Amniotic epithelial cell (primary cell): ENCODE measurements at regions not wholly inside any gene's neighbourhood (a gene's known extent, or its start where the extent isn't known, plus 50 kb on each side); places are given as distances from the start of the nearest gene placed in this dataset.
A peak's percentile ranks its signal among the peaks of the same experiment; 100 is the strongest.
"Not testable (repeated sequence)": the region's sequence is repeated elsewhere in the genome, so short reads cannot be mapped to it uniquely, and the experiment has no call there.

Source experiments
- DNase-seq: peaks from one replicate; pipeline ENCODE4 v3.0.0-alpha.2; 2010; ENCODE audit warnings: low read depth

DNA sequence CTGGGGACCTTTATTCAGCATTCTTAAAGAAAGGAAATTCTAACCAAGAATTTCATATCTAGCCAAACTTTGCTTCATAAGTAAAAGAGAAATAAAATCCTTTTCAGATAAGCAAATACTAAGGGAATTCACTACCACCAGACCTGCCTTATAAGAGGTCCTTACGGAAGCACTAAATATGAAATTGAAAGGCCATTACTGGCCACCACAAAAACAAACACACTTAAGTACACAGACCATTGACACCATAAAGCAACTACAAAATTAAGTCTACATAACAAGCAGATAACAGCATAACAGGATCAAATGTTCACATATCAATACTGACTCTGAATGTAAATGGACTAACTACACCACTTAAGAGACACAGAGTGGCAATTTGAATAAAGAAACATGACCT lies 361.4 kb upstream of the POU5F2 start:
- no peak for DNase-seq

DNA sequence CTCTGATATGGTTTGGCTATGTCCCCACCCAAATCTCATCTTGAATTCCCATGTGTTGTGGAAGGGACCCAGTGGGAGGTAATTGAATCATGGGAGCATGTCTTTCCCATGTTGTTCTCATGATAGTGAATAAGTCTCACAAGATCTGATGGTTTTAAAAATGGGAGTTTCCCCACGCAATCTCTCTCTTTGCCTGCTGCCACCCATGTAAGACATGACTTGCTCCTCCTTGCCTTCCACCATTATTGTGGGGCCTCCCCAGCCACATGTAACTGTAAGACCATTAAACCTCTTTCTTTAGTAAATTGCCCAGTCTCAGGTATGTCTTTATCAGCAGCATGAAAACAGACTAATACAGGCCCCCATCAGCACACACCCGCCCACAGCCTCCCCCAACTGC lies 356.0 kb upstream of the POU5F2 start:
- not testable (repeated sequence) for DNase-seq

DNA sequence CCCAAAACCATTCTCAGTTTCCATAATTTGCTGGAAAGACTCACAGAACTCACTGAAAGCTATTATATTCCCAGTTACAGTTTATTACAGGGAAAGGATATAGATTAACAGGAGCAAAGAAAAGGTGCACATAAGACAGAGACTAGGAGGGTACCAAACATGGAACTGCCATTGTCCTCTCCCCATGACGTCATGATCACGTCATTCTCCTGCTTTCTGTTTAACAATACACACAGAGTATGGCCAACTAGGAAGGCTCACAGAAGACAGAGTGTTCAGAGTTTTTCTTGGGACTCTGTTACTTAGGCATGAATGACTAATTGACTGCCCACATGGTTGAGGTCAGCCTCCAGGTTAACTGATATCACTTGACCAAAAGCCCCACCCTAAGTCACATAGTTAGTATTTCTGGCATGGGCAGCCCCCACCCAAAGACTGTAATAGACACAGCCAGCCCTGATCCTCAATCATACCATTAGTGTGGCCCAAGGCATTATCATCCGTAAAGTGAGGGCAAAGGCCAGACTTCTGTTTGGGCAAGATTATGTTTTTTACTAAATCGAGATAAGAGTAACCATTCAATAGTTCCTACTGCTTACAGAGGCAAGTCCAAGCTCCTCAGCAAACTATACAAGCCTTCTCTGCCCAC lies 353.5 kb upstream of the POU5F2 start:
- no peak for DNase-seq

GRCh38 chr5:94093300-94093699 lies 351.9 kb upstream of the POU5F2 start:
- DNase-seq, result no peak

GRCh38 chr5:94086635-94087034 lies 345.2 kb upstream of the POU5F2 start:
- peak; percentile 32 for DNase-seq

- peak; percentile 14 for DNase-seq
These were observed 344.8 kb upstream of the POU5F2 start for GRCh38 chr5:94086194-94086593.

GRCh38 chr5:94082405-94082804 lies 341.0 kb upstream of the POU5F2 start:
- DNase-seq, result no peak

- DNase-seq, result no peak
These were observed 339.7 kb upstream of the POU5F2 start for GRCh38 chr5:94081088-94081487.

DNA sequence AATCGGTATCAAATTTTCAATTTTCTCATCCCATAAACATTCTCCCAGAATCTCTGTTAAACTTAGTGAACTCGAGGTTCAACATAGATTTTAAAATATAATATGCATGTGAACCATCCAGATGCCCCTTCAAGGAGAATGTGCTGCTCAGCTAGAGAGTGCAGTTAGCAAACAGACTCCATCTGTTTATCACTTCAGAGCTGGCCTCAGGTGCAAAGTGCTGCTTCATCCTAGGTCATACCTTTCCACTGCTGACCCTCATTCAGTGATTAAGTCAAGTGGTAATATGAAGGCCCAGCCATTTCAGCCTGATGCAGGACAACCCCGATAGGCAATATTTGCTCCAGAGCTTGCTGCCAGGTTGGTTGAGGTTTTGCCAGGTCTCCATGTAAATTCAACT lies 339.0 kb upstream of the POU5F2 start:
- DNase-seq, result no peak

DNA sequence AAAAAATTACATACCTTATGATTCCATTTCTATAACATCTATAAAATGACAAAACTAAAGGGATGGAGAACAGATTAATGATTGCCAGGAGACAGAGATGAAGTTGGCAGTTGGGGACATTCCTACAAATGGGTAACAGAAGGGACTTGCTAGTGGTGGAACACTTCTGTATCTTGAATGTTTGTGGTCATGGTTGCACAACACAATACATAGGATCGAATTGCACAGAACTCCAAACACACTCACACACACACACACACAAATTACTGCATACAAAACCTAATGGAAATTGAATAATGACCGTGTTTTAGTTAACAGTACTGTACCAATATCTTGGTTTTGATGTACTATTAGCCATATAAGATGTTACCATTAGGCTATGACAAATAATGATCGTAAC lies 330.7 kb upstream of the POU5F2 start:
- DNase-seq, result peak; percentile 34

DNA sequence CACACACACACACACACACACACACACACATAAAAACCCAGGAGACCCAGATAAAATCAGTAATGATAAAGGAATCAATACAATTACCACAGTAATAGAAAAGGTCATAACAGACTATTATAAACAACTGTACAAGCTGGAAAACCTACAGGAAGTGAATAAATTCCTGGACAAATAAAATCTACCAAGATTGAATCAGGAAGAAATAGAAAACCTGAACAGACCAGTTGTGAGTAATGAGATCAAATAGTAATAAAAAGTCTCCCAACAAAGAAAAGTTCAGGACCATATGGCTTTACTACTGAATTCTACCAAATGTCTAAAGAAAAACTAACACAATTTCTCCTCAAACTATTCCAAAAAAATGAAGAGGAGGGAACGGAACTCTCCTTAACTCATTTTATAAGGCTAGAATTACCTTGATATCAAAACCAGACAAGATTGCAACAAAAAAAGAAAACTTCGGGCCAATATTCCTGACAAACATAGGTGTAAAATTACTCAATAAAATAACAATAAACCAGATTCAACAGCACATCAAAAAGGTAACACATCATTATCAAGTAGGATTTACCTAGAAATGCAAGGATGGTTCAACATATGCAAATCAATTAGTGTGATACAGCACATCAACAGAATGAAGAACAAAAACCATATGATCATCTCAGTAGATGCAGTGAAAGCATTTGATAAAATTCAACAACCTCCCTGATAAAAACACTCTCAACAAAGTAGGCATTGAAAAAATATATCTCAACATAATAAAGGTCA lies 325.2 kb upstream of the POU5F2 start:
- DNase-seq, result no peak

- DNase-seq, result no peak
These were observed 322.6 kb upstream of the POU5F2 start for GRCh38 chr5:94064025-94064424.

- no peak for DNase-seq
These were observed 316.3 kb upstream of the POU5F2 start for GRCh38 chr5:94057655-94058054.

- no peak for DNase-seq
These were observed 315.8 kb upstream of the POU5F2 start for GRCh38 chr5:94057217-94057616.

DNA sequence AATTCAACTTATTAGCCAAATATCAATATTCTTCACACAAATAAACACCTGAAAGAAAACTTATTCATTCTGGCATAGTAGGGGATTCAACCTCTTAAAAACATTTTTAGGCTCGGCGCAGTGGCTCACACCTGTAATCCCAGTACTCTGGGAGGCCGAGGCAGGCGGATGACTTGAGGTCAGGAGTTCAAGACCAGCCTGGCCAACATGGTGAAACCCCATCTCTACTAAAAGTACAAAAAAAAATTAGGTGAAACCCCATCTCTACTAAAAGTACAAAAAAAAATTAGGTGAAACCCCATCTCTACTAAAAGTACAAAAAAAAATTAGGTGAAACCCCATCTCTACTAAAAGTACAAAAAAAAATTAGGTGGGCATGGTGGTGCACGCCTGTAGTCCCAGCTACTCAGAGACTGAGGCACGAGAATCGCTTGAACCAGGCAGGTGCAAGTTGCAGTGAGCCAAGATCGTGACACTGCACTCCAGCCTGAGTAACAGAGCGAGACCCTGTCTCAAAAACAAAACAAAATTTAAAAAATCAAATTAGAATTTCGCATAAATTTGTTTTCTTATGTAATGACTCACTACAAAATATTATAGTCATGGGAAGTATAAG lies 308.0 kb upstream of the POU5F2 start:
- not testable (repeated sequence) for DNase-seq

DNA sequence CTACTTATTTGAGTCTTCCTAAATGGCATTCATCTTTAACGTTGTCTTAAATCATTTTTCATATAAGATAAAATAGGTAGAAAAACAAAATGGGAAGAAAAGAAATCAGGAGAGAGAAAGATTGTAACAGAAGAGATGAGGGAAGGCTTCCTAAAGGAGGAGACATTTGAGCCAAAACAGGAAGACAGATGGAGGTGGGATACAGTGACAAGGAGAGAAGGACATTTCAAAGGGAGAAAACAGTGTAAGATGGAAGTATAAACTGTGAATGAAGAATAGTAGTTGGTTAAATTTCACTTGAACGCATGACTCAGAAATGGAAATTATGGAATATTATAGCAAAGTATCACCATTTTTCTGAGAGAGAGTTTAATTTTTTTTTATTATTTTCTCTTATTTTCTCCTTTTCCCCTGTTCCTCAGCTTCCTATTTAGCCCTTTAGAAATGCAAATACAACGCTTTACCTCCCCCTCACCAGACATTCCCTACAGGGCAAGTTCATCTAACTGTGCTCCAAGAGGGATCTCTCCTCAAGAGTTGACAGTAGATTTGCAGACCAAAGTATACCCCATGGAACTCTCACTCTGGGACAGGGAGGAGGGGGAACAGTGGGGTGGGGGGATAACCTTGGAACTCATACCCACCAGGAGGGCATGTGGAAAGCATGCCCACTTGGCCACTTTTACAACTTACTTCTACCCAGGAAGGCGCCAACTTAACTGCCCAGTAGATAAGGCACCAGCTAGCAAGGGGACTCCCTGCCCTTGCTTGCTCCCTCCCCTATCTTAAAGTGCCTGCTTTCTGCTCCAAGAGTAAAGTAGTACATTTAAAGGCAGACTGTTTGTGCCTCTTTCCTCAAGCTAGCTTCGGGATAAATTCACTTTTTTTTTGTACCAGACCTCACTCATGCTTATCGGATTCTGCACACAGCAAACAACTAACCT lies 304.7 kb upstream of the POU5F2 start:
- DNase-seq, result no peak

DNA sequence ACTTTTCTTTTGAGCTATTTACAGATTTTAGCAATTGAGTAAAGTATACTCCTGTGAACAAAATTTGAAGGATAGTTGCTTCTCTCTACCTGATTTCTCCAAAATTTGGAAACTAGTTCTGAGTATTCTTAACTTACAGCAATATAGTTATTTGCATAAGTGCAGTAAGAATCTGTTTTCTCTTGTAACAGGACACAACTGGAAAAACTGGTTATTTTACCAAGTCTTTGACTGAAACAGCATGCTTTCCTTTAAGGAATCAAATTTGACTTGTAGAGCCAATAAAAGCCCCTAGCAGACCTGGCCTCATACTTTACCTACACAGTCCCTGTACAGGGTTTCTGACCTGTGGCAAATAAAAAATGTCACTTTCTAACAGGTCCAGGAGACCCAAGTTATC lies 301.9 kb upstream of the POU5F2 start:
- DNase-seq, result no peak

DNA sequence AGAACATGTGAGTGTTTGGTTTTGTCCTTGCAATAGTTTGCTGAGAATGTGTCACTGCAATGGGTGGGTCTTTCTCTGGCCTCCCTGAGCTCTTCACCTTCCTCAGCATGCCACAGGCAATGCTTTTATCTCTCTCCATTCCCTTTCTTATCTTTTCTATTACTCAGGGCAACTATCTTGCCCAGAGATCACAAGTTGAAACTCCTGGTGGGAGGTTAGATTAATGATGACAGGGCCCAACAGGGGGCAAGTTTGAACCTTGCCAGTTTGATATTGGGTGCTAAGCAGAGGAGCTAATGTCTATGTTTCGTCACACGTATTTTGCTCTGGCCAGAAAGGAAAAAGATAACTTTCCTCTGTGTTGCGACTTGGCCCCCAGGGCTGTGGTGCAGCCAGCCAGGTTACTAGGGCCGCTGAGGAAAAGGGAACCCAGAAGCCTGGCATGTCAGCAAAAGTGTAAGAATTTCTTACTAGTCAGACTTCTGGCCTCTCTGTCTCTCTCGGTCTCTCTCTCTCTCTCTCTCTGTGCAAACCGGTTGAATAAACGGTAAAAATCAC lies 299.3 kb upstream of the POU5F2 start:
- no peak for DNase-seq

DNA sequence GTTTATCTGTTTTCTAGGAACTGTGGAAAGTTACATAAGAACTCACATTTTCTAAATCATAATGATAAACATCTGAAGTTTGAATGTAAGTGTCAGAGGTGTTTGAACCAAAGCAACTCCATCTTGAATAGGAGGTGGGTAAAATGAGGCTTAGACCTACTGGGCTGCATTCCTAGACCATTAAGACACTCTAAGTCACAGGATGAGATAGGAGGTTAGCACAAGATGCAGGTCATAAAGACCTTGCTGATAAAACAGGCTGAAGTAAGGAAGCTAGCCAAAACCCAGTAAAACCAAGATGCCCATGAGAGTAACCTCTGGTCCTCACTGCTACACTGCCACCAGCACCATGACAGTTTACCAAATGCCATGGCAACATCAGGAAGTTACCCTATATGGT lies 297.7 kb upstream of the POU5F2 start:
- no peak for DNase-seq

- DNase-seq, result peak; percentile 10
These were observed 290.2 kb upstream of the POU5F2 start for GRCh38 chr5:94031631-94032030.

DNA sequence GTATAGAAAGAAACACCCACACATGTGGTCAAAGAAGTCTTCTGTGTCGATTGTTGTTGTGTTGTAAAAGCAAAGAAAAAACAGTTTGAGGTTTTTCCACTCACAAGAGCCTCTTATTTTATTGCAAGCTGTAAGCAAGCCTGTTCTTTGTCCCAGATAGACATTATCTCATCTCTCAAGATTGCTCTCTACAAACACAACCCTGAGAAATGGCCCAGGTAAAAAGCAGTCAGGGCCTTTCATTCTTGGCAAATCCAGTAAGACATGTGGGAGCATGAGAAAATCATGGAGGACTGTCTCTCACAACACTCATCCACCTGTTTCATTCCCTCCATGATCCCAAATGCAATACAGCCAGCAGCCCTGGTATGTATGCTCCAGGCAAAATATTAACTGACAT lies 286.6 kb upstream of the POU5F2 start:
- peak; percentile 14 for DNase-seq

DNA sequence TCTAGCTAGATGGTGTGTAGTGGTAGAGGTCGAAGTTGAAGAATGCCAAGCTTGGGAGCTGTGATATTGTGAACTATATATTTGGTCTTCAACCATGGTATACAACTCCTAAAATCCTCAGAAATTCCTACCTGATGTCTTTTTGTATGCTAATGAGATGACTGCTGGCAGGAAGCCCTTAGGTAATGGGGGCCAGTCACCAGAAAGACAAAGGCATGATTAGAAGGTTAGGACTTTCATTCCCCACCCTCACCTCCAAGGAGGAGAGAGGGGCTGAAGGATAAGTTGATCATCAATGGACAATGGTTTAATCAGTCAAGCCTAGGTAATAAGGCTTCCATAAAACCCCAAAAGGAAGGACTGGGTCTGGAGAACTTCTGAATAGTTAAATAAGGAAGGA lies 285.7 kb upstream of the POU5F2 start:
- no peak for DNase-seq
